ENCODE measurements at regions not wholly inside any gene's neighbourhood (a gene's known extent, or its start where the extent isn't known, plus 50 kb on each side); places are given as distances from the start of the nearest gene placed in this dataset.
"Not testable (repeated sequence)": the region's sequence is repeated elsewhere in the genome, so short reads cannot be mapped to it uniquely, and the experiment has no call there.

GRCh38 chr3:86887876-86888275, 103.1 kb downstream of the VGLL3 start:
- ChIA-PET POLR2A (no interaction called here), CTCF (no interaction called here)
- DNase-seq (ENCODE audit: low read depth): no peak
- Histone ChIP-seq H3K4me3 (ENCODE audit: low read depth, low read length) (no peak overlapping the region), H3K27me3 (ENCODE audit: control insufficient read depth, insufficient read depth, low read length) (no peaks in the 10 kb centered on the region), H3K36me3 (ENCODE audit: control insufficient read depth, insufficient read depth, low read length) (no peaks in the 10 kb centered on the region)
- TF ChIP-seq CTCF (IDR thresholded peaks at IDR 0.05; ENCODE audit: insufficient read depth, low read depth, low read length): no peak

GRCh38 chr3:86880066-86880465, 110.9 kb downstream of the VGLL3 start:
- ChIA-PET POLR2A (no interaction called here), CTCF (interaction anchor here (1.4 kb wide), 1 partner anchor 10 kb away, joined by 4 read pairs; no protein-coding TSS in a partner anchor)
- no peaks in the 10 kb centered on the region for H3K36me3 ChIP-seq (ENCODE audit: control insufficient read depth, insufficient read depth, low read length)
- H3K4me3 ChIP-seq (ENCODE audit: low read depth, low read length): no peak overlapping the region
- no peaks in the 10 kb centered on the region for H3K27me3 ChIP-seq (ENCODE audit: control insufficient read depth, insufficient read depth, low read length)
- TF ChIP-seq CTCF (IDR thresholded peaks at IDR 0.05; ENCODE audit: insufficient read depth, low read depth, low read length): no peak
- DNase-seq (ENCODE audit: low read depth): no peak

GRCh38 chr3:86876504-86877181, 114.3 kb downstream of the VGLL3 start:
- H3K4me3 ChIP-seq (ENCODE audit: low read depth, low read length); POLR2A ChIA-PET; DNase-seq (ENCODE audit: low read depth); H3K36me3 ChIP-seq (ENCODE audit: control insufficient read depth, insufficient read depth, low read length); CTCF ChIA-PET; H3K27me3 ChIP-seq (ENCODE audit: control insufficient read depth, insufficient read depth, low read length): not testable (repeated sequence)

- H3K4me3 ChIP-seq (ENCODE audit: low read depth, low read length); POLR2A ChIA-PET; H3K27me3 ChIP-seq (ENCODE audit: control insufficient read depth, insufficient read depth, low read length); CTCF ChIA-PET; DNase-seq (ENCODE audit: low read depth); H3K36me3 ChIP-seq (ENCODE audit: control insufficient read depth, insufficient read depth, low read length): not testable (repeated sequence)
Observed at GRCh38 chr3:86874790-86875189, 116.2 kb downstream of the VGLL3 start.

DNA sequence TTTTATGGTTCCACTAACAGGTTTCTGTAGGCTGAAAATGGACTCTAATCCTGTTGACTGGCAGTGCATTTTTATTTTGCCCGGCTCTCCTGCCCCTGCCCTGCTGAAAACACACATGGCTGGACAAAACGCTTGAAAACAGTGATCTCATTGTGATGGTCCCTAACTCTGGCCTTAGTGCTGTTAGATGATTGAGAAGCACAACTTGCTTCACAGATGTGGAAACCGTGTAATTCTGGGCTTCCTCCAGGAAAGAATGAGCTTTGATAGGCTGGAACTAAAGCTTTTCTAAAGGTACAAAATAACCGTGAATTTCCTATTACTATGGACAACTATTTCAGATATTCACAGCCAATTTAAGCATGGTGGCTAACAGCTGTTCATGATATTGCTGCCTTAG, 121.4 kb downstream of the VGLL3 start:
- Histone ChIP-seq H3K36me3 (ENCODE audit: control insufficient read depth, insufficient read depth, low read length) (no peaks in the 10 kb centered on the region), H3K4me3 (ENCODE audit: low read depth, low read length) (no peak overlapping the region), H3K27me3 (ENCODE audit: control insufficient read depth, insufficient read depth, low read length) (no peaks in the 10 kb centered on the region)
- no peak for DNase-seq (ENCODE audit: low read depth)
- TF ChIP-seq CTCF (IDR thresholded peaks at IDR 0.05; ENCODE audit: insufficient read depth, low read depth, low read length): no peak
- ChIA-PET CTCF (interaction anchor here (1.4 kb wide), 1 partner anchor 11 kb away, joined by 4 read pairs; no protein-coding TSS in a partner anchor), POLR2A (no interaction called here)

- ChIA-PET CTCF (interaction anchor here (0.6 kb wide), 1 partner anchor 55 kb away, joined by 3 read pairs; no protein-coding TSS in a partner anchor), POLR2A (interaction anchor here (0.7 kb wide), 2 partner anchors 11 to 87 kb away, joined by 10 to 15 read pairs; no protein-coding TSS in a partner anchor)
- Histone ChIP-seq H3K36me3 (ENCODE audit: control insufficient read depth, insufficient read depth, low read length) (no peaks in the 10 kb centered on the region), H3K27me3 (ENCODE audit: control insufficient read depth, insufficient read depth, low read length) (no peaks in the 10 kb centered on the region), H3K4me3 (ENCODE audit: low read depth, low read length) (no peak overlapping the region)
- no peak for TF ChIP-seq CTCF (IDR thresholded peaks at IDR 0.05; ENCODE audit: insufficient read depth, low read depth, low read length)
- peak; percentile 25 for DNase-seq (ENCODE audit: low read depth)
Observed at GRCh38 chr3:86867982-86868381, 123.0 kb downstream of the VGLL3 start.
